Endothelial cell of umbilical vein (primary cell): ENCODE measurements at regions not wholly inside any gene's neighbourhood (a gene's known extent, or its start where the extent isn't known, plus 50 kb on each side); places are given as distances from the start of the nearest gene placed in this dataset.

Experiments used
- BruUV-seq: library from RNA; stranded (reverse); fragments of 400-500 nt; replicated peaks from 2 replicates; lab custom pipeline; 2021; lab: Mats Ljungman, UMichigan
- CTCF ChIA-PET: fragments of 300-600, 350-600 bp; sonication (Branson Sonifier 250); formaldehyde crosslinking; loops from one replicate; lab custom pipeline; 2021; ENCODE audit warnings: antibody characterized with exemption, inconsistent platforms; lab: Charles Lee
- POLR2A ChIA-PET: fragments of 300-600, 350-600 bp; sonication (Branson Sonifier 250); formaldehyde crosslinking; loops from one replicate; lab custom pipeline; 2021; ENCODE audit warnings: antibody characterized with exemption, inconsistent platforms; lab: Charles Lee
- DNase-seq: peaks from one replicate; pipeline ENCODE4 v3.0.0-alpha.2; 2011; ENCODE audit warnings: low read depth, low spot score
- FAIRE-seq: peaks from 2 replicates; lab custom pipeline; 2011; peaks lifted over from hg19 to GRCh38; lab: Jason Lieb, UNC
- H2AFZ ChIP-seq: 2 replicates; pipeline ENCODE4 v1.6.0; 2012; ENCODE audit warnings: low read depth, low read length, control low read depth, inconsistent platforms
- H3K27ac ChIP-seq: 2 replicates; pipeline ENCODE4 v1.5.1; 2011; ENCODE audit warnings: low read depth, mild to moderate bottlenecking, control low read depth, low read length, moderate library complexity; ENCODE audit not compliant: insufficient read depth
- H3K27me3 ChIP-seq, 2 experiments: 2 replicates each; pipeline versions ENCODE4 v1.6.0 to v1.6.1; 2011; ENCODE audit warnings: low read length in 2 of 2, mixed read lengths in 1 of 2; ENCODE audit not compliant: control insufficient read depth in 2 of 2, insufficient read depth in 2 of 2
- H3K36me3 ChIP-seq, 2 experiments: 2 replicates in 1 of 2; 3 replicates in 1 of 2; pipeline ENCODE4 v1.5.1; 2011; ENCODE audit warnings: low read length in 2 of 2, mild to moderate bottlenecking in 1 of 2, moderate library complexity in 1 of 2; ENCODE audit not compliant: control insufficient read depth in 2 of 2, insufficient read depth in 2 of 2; ENCODE audit errors: extremely low read depth in 1 of 2
- H3K4me1 ChIP-seq: 3 replicates; pipeline ENCODE4 v1.5.1; 2011; ENCODE audit warnings: mild to moderate bottlenecking, low read length; ENCODE audit not compliant: control insufficient read depth, insufficient read depth; ENCODE audit errors: extremely low read depth
- H3K4me2 ChIP-seq: 2 replicates; pipeline ENCODE4 v1.6.1; 2011; ENCODE audit warnings: low read length, control low read depth, mixed read lengths; ENCODE audit not compliant: insufficient read depth
- H3K4me3 ChIP-seq, 3 experiments: fragments of 200-600 bp in 1 of 3; sonication (generic), shearing (Covaris generic) in 1 of 3; replicated peaks in 1 of 3; 2 replicates each; pipeline ENCODE4 v1.5.1; 2011 to 2016; ENCODE audit warnings: control low read depth in 3 of 3, low read length in 3 of 3, mild to moderate bottlenecking in 2 of 3, inconsistent platforms in 1 of 3, low read depth in 1 of 3, moderate library complexity in 1 of 3; ENCODE audit not compliant: insufficient read depth in 1 of 3
- H3K79me2 ChIP-seq: 2 replicates; pipeline ENCODE4 v1.6.0; 2012; ENCODE audit warnings: low read length, inconsistent platforms; ENCODE audit not compliant: control insufficient read depth, insufficient read depth
- H3K9ac ChIP-seq: replicated peaks from 2 replicates; pipeline ENCODE3; 2011; ENCODE audit warnings: low read length, control low read depth; ENCODE audit not compliant: insufficient read depth; ENCODE audit errors: extremely low read depth
- H3K9me1 ChIP-seq: replicated peaks from 3 replicates; pipeline ENCODE4 v1.6.0; 2011; ENCODE audit warnings: mild to moderate bottlenecking, low read length; ENCODE audit not compliant: control insufficient read depth, insufficient read depth; ENCODE audit errors: extremely low read depth
- H3K9me3 ChIP-seq: replicated peaks from 2 replicates; pipeline ENCODE4 v1.5.1; 2012; ENCODE audit warnings: low read length, inconsistent platforms; ENCODE audit not compliant: control insufficient read depth, insufficient read depth
- H4K20me1 ChIP-seq: replicated peaks from 2 replicates; pipeline ENCODE3; 2011; ENCODE audit warnings: mild to moderate bottlenecking, low read length; ENCODE audit not compliant: control insufficient read depth, insufficient read depth; ENCODE audit errors: extremely low read depth
- CTCF ChIP-seq, 2 donors: IDR thresholded peaks; 1 replicate in 1 of 2; 2 replicates in 1 of 2; pipeline ENCODE4 v1.5.1; 2011; ENCODE audit warnings: low read length in 2 of 2, mild to moderate bottlenecking in 2 of 2, moderate library complexity in 2 of 2, control low read depth in 1 of 2, inconsistent platforms in 1 of 2, low read depth in 1 of 2; ENCODE audit not compliant: insufficient read depth in 1 of 2; ENCODE audit errors: extremely low read depth in 1 of 2
- EZH2 ChIP-seq: IDR thresholded peaks from 2 replicates; pipeline ENCODE4 v1.6.1; 2012; ENCODE audit warnings: borderline replicate concordance, low read depth, mild to moderate bottlenecking, moderate library complexity, low read length, inconsistent platforms; ENCODE audit not compliant: severe bottlenecking
- GATA2 ChIP-seq: IDR thresholded peaks from 2 replicates; pipeline ENCODE4 v1.7.0; 2011; ENCODE audit warnings: low read depth, mild to moderate bottlenecking, moderate library complexity, mixed read lengths, low read length; ENCODE audit not compliant: insufficient read length, insufficient read depth
- JUN ChIP-seq: IDR thresholded peaks from 2 replicates; pipeline ENCODE4 v1.6.1; 2011; ENCODE audit warnings: borderline replicate concordance, low read depth; ENCODE audit not compliant: insufficient read length, insufficient read depth
- MAX ChIP-seq: IDR thresholded peaks from 2 replicates; pipeline ENCODE4 v1.6.1; 2011; ENCODE audit not compliant: insufficient read depth, insufficient read length
- MYC ChIP-seq: IDR thresholded peaks from one replicate; pipeline ENCODE4 v1.6.1; 2011; ENCODE audit warnings: mild to moderate bottlenecking, low read depth, low read length
- POLR2A ChIP-seq: IDR thresholded peaks from 2 replicates; pipeline ENCODE4 v1.6.1; 2012; ENCODE audit warnings: low read depth, mild to moderate bottlenecking, control low read depth, low read length
- dilution Hi-C: fragments of 300-500 bp; cut with MboI; formaldehyde crosslinking; loops from one replicate; pipeline ENCODE4 v1.15.0; 2019; ENCODE audit warnings: low sequenced_read_pairs; ENCODE audit not compliant: extremely low pct_ligation_motif_present
- intact Hi-C: fragments of 100-400 bp; cut with micrococcal nuclease; formaldehyde crosslinking; loops from one replicate; pipeline ENCODE4 v1.10.0; 2022

- dilution Hi-C loops = no loop called here
- TF ChIP-seq POLR2A (no peak), JUN (no peak), EZH2 (no peak), CTCF (IDR thresholded peaks at IDR 0.05; ENCODE audit: extremely low read depth in 1 of 2, insufficient read depth in 1 of 2, low read depth in 1 of 2, low read length in 2 of 2) (no peak), GATA2 (no peak), MAX (no peak)
These were observed 876.9 kb upstream of the FBXO33 start for GRCh38 chr14:40309124-40309523.

GRCh38 chr14:40308240-40308639 is 876.0 kb upstream of the FBXO33 start:
- H3K9me3 ChIP-seq = no peaks in the 10 kb centered on the region
- dilution Hi-C loops = no loop called here

More at GRCh38 chr14:40309124-40309523, 876.9 kb upstream of the FBXO33 start:
- no peaks in the 10 kb centered on the region for H3K4me1 ChIP-seq
- H3K27ac ChIP-seq = no peak overlapping the region
- H3K4me2 ChIP-seq = no peak overlapping the region
- H3K4me3 ChIP-seq = no peak overlapping the region
- no peaks in the 10 kb centered on the region for H3K36me3 ChIP-seq
- POLR2A ChIA-PET = no interaction called here
- H3K9ac ChIP-seq = no peak overlapping the region
- H3K79me2 ChIP-seq = no peaks in the 10 kb centered on the region
- H3K9me1 ChIP-seq = no peaks in the 10 kb centered on the region
- no peaks in the 10 kb centered on the region for H4K20me1 ChIP-seq
- intact Hi-C loops = no loop called here
- no peak for FAIRE-seq
- H2AFZ ChIP-seq = no peak overlapping the region
- H3K9me3 ChIP-seq = no peaks in the 10 kb centered on the region
- no peak for DNase-seq
- CTCF ChIA-PET = no interaction called here
- no peaks in the 10 kb centered on the region for H3K27me3 ChIP-seq
- BruUV-seq = no TSS peak

More at GRCh38 chr14:40308240-40308639, 876.0 kb upstream of the FBXO33 start:
- H3K4me3 ChIP-seq = no peak overlapping the region
- no peak overlapping the region for H3K27ac ChIP-seq
- ChIA-PET CTCF (no interaction called here), POLR2A (no interaction called here)
- FAIRE-seq (no peak), DNase-seq (no peak)
- no peak for TF ChIP-seq MYC
- TF ChIP-seq MAX = no peak
- BruUV-seq = no TSS peak
- no peaks in the 10 kb centered on the region for H3K9me1 ChIP-seq
- H3K36me3 ChIP-seq = no peaks in the 10 kb centered on the region
- no peaks in the 10 kb centered on the region for H3K27me3 ChIP-seq
- no peaks in the 10 kb centered on the region for H3K4me1 ChIP-seq
- intact Hi-C loops = no loop called here
- no peak overlapping the region for H2AFZ ChIP-seq
- no peaks in the 10 kb centered on the region for H3K79me2 ChIP-seq
- no peak overlapping the region for H3K9ac ChIP-seq
- no peak overlapping the region for H3K4me2 ChIP-seq
- H4K20me1 ChIP-seq = no peaks in the 10 kb centered on the region
